Activated CD8-positive, alpha-beta memory T cell treated with anti-CD3 and anti-CD28 coated beads, Interleukin-2, amount 10 ng/mL, durations not matched to agents 7 days and 5 days (primary cell): ENCODE measurements at regions not wholly inside any gene's neighbourhood (a gene's known extent, or its start where the extent isn't known, plus 50 kb on each side); places are given as distances from the start of the nearest gene placed in this dataset.

Source experiments
- ATAC-seq: fragments of 150-1000 bp; cut with Tn5 transposase; one replicate; pipeline ENCODE4 v1.10.0; 2021; ENCODE audit warnings: moderate library complexity
- CTCF ChIA-PET: fragments of 350-600 bp; sonication (Branson Sonifier 250); formaldehyde crosslinking; loops from one replicate; lab custom pipeline; 2021; ENCODE audit warnings: antibody characterized with exemption; lab: Charles Lee
- DNase-seq: peaks from one replicate; pipeline ENCODE4 v3.0.0-alpha.2; 2020
- H3K27ac Mint-ChIP-seq: one replicate; pipeline ENCODE4 v1.8.0; 2021; ENCODE audit warnings: mild to moderate bottlenecking, mixed read lengths
- H3K27me3 Mint-ChIP-seq: one replicate; pipeline ENCODE4 v1.8.0; 2021; ENCODE audit warnings: mixed read lengths
- H3K36me3 Mint-ChIP-seq: one replicate; pipeline ENCODE4 v1.8.0; 2021; ENCODE audit warnings: mild to moderate bottlenecking, mixed read lengths
- H3K4me1 Mint-ChIP-seq: one replicate; pipeline ENCODE4 v1.8.0; 2021; ENCODE audit warnings: mixed read lengths
- H3K4me3 Mint-ChIP-seq: one replicate; pipeline ENCODE4 v1.8.0; 2021; ENCODE audit warnings: mild to moderate bottlenecking, moderate library complexity, mixed read lengths
- H3K9me3 Mint-ChIP-seq: one replicate; pipeline ENCODE4 v1.8.0; 2022; ENCODE audit warnings: low read depth, mixed read lengths

DNA sequence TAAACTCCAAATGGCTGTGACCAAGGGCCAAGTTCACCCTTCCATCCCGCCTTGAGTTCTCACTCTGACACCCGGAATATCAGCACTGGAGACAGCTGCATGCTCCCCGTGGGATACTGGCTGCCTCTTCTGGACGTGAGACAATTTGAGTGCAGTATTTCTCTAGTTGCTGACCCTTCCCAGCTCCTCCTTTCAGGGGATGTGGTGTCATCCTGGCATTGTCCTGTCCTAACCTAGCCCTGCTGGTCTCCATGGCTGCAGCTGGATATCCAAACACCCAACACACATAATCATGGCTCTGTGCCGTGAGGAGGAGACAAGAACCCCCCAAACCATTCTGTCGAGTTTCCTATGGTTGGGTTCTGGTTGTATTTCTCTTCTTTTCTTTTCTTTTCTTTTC lies 82.6 kb downstream of the PAX1 start:
- Mint-ChIP-seq H3K27me3 (no peaks in the 10 kb centered on the region), H3K36me3 (no peaks in the 10 kb centered on the region), H3K4me1 (no peaks in the 10 kb centered on the region), H3K27ac (no peak overlapping the region), H3K9me3 (no peaks in the 10 kb centered on the region), H3K4me3 (no peak overlapping the region)
- DNase-seq = no peak
- no peak for ATAC-seq
- CTCF ChIA-PET = no interaction called here

DNA sequence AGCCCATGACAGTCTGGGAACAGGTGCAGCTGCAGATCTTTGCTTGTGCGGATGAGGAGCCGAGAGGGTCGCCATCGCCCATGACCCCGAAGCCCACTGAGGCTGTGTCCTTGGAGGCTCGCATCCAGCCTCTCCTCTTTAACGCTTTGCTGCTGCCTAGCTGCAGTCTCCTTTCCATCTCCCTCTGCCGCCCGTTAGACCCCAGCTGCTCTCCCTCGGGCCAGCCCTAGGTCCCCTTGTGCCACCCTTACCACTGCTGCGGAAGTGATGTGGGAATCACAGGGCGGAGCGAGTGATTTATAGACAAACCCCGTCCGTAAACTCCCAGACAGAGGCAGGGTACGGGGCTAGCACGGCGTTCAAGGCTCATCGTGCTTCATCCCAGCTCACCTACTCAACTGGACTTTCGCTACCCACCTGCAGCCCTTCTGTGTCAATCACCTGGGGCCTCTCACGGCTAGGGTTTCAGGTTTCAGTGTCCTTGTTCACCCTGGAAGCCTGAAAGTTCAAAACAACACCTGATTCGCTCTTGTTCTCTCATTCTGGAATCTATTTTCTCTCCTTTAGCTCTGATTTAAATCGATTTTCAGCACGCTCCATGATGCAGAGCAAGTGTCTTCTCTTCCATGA lies 76.1 kb downstream of the PAX1 start:
- CTCF ChIA-PET = no interaction called here
- no peaks in the 10 kb centered on the region for H3K4me1 Mint-ChIP-seq
- H3K27me3 Mint-ChIP-seq = no peaks in the 10 kb centered on the region
- ATAC-seq (no peak), DNase-seq (no peak)
- H3K4me3 Mint-ChIP-seq = no peak overlapping the region
- H3K9me3 Mint-ChIP-seq = peaks cover 6% of the 10 kb centered on the region
- H3K36me3 Mint-ChIP-seq = no peaks in the 10 kb centered on the region
- H3K27ac Mint-ChIP-seq = no peak overlapping the region

DNA sequence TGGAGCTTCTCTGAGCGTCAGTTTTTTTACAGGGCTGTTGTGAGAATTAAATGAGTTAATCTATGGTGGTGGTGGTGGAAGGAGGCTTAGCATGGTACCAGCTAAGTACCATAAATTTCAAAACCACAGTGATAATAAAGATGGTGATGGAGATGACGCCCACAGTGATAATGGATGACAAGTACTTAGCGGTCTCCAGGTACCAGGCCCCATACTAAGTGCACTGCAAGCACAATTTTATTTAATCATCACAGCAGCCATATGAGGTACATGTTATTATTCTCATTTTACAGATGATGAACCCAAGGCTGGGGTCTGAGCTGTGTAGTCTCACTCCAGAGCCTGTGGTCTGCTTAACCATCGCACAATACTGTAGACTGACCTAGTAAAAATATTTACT lies 75.1 kb downstream of the PAX1 start:
- Mint-ChIP-seq H3K36me3 (no peaks in the 10 kb centered on the region), H3K27ac (no peak overlapping the region), H3K9me3 (peaks cover 6% of the 10 kb centered on the region), H3K4me1 (no peaks in the 10 kb centered on the region), H3K4me3 (no peak overlapping the region), H3K27me3 (no peaks in the 10 kb centered on the region)
- no peak for DNase-seq
- ATAC-seq = no peak
- CTCF ChIA-PET = no interaction called here
